ENCODE measurements at regions not wholly inside any gene's neighbourhood (a gene's known extent, or its start where the extent isn't known, plus 50 kb on each side); places are given as distances from the start of the nearest gene placed in this dataset.

DNA sequence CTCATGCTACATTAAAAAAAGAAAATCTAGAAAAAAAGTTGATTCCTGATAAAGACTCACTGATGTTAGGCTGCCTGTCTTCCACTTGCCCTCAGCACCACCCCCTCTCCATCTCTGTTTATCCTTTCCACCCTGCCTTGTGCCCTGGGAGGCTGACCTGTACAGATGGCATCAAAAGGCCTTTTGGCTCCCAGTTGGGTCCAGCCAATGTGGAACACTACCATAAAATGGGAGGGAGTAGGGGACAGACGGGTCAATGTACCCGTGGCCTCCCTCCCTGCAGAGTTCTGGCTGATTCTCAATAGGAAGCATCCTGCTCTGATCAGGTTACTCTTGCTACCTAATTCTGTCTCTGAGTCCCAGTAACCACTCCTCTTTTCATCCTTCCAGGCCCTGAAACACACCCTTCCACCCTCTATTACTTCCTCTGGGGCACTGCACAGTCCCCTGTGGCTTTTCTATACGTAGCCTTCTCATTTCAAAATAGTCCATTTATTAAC lies 300.0 kb downstream of the HHIPL2 start:
- H3K27ac ChIP-seq (ENCODE audit: low read length), result no peak overlapping the region
- H3K4me1 ChIP-seq (ENCODE audit: insufficient read depth, low read length), result peaks cover 25% of the 10 kb centered on the region
- H3K4me3 ChIP-seq (ENCODE audit: low read length), result no peak overlapping the region
- H3K9ac ChIP-seq (ENCODE audit: low read depth, low read length), result no peak overlapping the region
- H3K27me3 ChIP-seq (ENCODE audit: insufficient read depth, low read length), result no peaks in the 10 kb centered on the region
- no peaks in the 10 kb centered on the region for H3K36me3 ChIP-seq (ENCODE audit: insufficient read depth, low read depth, low read length)
- H3K9me3 ChIP-seq (ENCODE audit: insufficient read depth, low read depth, low read length), result no peaks in the 10 kb centered on the region

DNA sequence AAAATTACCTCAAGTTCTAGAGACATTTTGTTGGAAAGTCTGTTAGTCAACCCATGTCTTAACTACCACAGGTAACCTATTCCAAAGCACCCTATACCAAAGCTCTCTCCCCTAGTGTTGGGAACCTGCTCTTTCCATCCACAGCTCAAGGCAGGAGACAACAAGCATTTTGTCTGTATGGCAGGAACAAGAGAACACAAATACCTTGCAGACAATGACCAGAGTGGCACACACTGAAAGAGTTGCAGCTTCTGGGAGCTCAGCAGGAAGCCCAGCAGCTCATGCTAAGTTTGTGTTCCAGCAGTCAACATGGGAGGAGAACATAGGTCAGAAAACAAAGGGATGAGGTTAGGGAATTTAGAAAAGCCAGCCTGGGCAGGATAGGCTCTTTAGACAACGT lies 300.8 kb downstream of the HHIPL2 start:
- Histone ChIP-seq H3K4me1 (ENCODE audit: insufficient read depth, low read length) (peaks cover 30% of the 10 kb centered on the region), H3K36me3 (ENCODE audit: insufficient read depth, low read depth, low read length) (no peaks in the 10 kb centered on the region), H3K27me3 (ENCODE audit: insufficient read depth, low read length) (no peaks in the 10 kb centered on the region), H3K9me3 (ENCODE audit: insufficient read depth, low read depth, low read length) (no peaks in the 10 kb centered on the region), H3K9ac (ENCODE audit: low read depth, low read length) (no peak overlapping the region), H3K4me3 (ENCODE audit: low read length) (no peak overlapping the region), H3K27ac (ENCODE audit: low read length) (no peak overlapping the region)

DNA sequence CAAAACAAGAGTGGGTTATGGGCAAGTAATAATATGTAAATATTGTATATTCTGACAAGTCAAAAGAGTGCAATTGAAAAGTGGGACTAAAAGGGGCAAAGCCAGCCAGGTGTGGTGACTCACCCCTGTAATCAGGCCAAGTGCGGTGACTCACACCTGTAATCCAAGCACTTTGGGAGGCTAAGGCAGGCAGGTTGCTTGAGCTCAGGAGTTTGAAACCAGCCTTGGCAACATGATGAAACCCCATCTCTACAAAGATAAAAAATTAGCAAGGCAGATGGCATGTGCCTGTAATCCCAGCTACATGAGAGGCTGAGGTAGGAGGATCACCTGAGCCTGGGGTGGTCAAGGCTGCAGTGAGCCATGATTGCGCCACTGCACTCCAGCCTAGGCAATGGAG lies 304.0 kb downstream of the HHIPL2 start:
- no peak overlapping the region for H3K27ac ChIP-seq (ENCODE audit: low read length)
- no peak overlapping the region for H3K9ac ChIP-seq (ENCODE audit: low read depth, low read length)
- H3K27me3 ChIP-seq (ENCODE audit: insufficient read depth, low read length), result no peaks in the 10 kb centered on the region
- peaks cover 37% of the 10 kb centered on the region for H3K4me1 ChIP-seq (ENCODE audit: insufficient read depth, low read length)
- no peaks in the 10 kb centered on the region for H3K36me3 ChIP-seq (ENCODE audit: insufficient read depth, low read depth, low read length)
- no peaks in the 10 kb centered on the region for H3K9me3 ChIP-seq (ENCODE audit: insufficient read depth, low read depth, low read length)
- H3K4me3 ChIP-seq (ENCODE audit: low read length), result no peak overlapping the region

DNA sequence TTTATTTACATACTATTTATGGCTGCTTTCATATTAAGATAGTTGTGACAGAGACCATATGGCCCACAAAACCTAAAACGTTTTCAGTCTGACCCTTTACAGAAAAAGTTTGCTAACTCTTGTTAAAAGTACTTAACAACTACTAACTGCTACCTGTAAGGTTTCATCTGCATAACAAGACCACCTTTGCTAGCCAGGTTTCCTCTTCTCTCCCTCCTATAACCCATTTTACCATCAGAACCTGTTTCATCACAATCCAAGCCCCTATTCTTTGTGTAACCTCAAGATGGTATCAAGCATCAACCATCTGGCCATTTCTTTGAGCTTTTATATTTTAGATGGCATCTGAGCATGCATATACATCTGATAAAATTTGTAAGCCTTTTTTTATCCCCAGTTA lies 305.4 kb downstream of the HHIPL2 start:
- no peaks in the 10 kb centered on the region for H3K9me3 ChIP-seq (ENCODE audit: insufficient read depth, low read depth, low read length)
- no peak overlapping the region for H3K27ac ChIP-seq (ENCODE audit: low read length)
- H3K4me1 ChIP-seq (ENCODE audit: insufficient read depth, low read length), result peaks cover 33% of the 10 kb centered on the region
- H3K36me3 ChIP-seq (ENCODE audit: insufficient read depth, low read depth, low read length), result no peaks in the 10 kb centered on the region
- no peaks in the 10 kb centered on the region for H3K27me3 ChIP-seq (ENCODE audit: insufficient read depth, low read length)
- no peak overlapping the region for H3K9ac ChIP-seq (ENCODE audit: low read depth, low read length)
- H3K4me3 ChIP-seq (ENCODE audit: low read length), result no peak overlapping the region

DNA sequence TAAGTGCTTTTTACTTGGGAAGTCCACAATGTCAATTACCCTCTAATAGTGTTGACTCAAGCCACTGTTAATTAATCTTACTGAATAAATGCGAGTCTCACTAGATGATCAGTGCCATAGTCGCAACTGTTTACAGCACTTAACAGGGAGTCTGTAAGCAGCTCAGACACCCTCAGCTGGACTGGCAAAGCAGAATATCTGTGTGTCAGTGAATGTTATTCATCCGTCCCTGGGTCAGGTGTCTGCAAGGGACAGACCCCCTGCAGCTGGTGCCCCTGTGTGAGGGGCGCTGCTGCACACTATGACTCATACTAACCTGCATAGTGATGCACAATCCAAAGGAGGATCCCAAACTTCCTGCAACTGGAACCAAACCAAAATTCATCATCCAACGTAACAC lies 306.5 kb downstream of the HHIPL2 start:
- Histone ChIP-seq H3K4me3 (ENCODE audit: low read length) (no peak overlapping the region), H3K4me1 (ENCODE audit: insufficient read depth, low read length) (peaks cover 25% of the 10 kb centered on the region), H3K36me3 (ENCODE audit: insufficient read depth, low read depth, low read length) (no peaks in the 10 kb centered on the region), H3K27me3 (ENCODE audit: insufficient read depth, low read length) (no peaks in the 10 kb centered on the region), H3K27ac (ENCODE audit: low read length) (no peak overlapping the region), H3K9me3 (ENCODE audit: insufficient read depth, low read depth, low read length) (no peaks in the 10 kb centered on the region), H3K9ac (ENCODE audit: low read depth, low read length) (no peak overlapping the region)

DNA sequence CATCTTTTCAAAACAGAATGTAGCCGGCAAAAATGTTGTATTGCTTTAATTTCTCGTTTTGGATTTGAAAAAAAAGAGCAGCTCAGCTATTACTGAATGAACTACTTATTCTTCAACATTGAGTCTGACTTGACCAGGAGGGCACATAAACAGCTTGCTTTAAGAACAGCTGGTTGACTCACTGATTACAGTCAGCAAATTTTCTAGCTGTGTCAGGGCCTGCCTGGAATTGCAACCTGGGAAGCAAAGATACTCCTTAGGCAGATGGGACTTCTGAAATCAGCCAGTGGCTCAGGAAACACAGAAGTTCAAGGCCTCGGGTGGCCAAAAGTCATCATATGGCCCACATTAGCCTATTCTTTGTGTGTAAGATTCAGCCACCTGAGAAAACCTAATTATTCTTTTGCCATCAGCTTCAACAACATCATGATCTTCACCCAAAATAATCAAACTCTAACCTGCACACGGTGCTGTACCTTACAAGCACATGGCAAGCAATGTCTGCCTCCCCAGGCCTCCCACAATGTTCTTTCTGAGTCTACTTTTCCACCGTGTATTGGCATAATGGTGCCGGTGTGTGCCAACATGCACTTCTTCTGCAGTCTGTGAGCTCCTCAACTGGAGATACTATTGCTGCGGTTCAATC lies 307.2 kb downstream of the HHIPL2 start:
- H3K4me1 ChIP-seq (ENCODE audit: insufficient read depth, low read length), result peaks cover 25% of the 10 kb centered on the region

DNA sequence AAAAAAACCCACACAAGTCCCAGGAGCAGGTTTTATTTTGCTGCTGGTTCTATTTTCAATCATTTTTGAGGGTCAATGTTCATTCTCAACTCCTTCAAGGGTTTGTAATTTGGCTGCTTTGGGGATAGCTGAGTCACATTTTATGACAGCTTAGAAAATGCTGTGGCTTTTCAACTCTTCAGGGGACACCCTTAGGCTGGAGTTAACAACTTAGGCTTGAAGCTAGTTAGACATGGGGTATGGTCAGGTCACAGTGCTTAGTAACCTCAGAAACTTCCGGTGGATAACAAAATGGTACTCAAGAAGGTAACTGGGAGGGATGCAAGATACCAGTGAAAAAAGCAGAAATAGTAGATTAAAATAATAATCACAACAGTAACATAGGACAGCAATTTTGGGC lies 308.8 kb downstream of the HHIPL2 start:
- Histone ChIP-seq H3K9me3 (ENCODE audit: insufficient read depth, low read depth, low read length) (no peaks in the 10 kb centered on the region), H3K27ac (ENCODE audit: low read length) (no peak overlapping the region), H3K36me3 (ENCODE audit: insufficient read depth, low read depth, low read length) (no peaks in the 10 kb centered on the region), H3K27me3 (ENCODE audit: insufficient read depth, low read length) (no peaks in the 10 kb centered on the region), H3K9ac (ENCODE audit: low read depth, low read length) (no peak overlapping the region), H3K4me3 (ENCODE audit: low read length) (no peak overlapping the region), H3K4me1 (ENCODE audit: insufficient read depth, low read length) (peaks cover 21% of the 10 kb centered on the region)

More for the DNA sequence above, 307.2 kb downstream of the HHIPL2 start:
- Histone ChIP-seq H3K9ac (ENCODE audit: low read depth, low read length) (no peak overlapping the region), H3K36me3 (ENCODE audit: insufficient read depth, low read depth, low read length) (no peaks in the 10 kb centered on the region), H3K27ac (ENCODE audit: low read length) (no peak overlapping the region), H3K27me3 (ENCODE audit: insufficient read depth, low read length) (no peaks in the 10 kb centered on the region), H3K9me3 (ENCODE audit: insufficient read depth, low read depth, low read length) (no peaks in the 10 kb centered on the region), H3K4me3 (ENCODE audit: low read length) (no peak overlapping the region)

DNA sequence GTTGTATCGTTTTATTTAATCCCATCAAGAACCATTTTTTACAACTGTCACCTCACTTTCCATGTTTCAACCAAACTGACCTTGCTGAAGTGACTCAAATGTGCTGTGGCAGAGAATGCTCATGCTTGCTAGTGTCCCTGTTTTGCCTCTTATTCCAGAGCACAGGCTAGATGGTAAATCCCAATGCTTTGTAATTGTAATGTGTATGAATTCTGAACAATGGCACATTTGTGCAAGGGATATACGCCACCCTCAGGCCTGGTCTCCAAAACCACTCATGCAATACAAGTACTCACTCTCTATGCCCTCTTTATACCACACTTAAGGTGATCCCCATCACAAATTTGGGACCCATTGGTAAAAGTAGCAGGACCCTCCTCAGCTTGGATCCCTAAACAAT lies 313.6 kb downstream of the HHIPL2 start:
- no peak overlapping the region for H3K9ac ChIP-seq (ENCODE audit: low read depth, low read length)

DNA sequence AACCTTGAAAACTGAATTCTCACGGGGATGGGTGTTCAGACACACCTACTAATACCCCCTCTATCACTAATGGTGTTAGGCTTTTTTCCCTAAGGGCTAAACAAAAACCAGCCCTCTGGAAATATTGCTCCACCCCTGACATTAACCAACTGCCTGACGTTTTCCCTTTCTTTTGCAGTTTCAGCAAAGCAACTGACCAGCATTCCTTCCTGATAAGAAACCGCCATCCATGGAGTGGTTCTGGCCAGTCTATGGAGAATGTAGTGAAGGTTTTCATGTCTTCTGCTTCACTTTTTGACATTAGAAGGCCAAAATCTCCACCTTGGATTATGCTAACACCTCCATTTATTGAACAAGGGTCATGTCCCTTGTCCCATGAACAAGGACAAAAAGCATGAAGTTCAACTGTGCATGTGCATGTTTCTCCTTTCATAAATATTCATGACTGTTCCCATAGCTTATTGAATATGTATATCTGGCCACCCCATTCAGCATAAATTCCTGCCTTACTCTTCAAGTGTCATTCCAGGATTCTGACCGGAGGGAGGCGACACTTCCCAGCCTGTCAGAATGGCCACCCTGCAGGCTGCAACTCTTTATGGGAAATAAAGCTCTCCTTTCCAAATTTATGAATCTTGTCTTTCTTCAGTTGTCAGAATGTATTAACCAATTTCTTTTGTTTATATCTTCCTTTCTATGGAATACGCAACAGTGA lies 314.3 kb downstream of the HHIPL2 start:
- Histone ChIP-seq H3K27me3 (ENCODE audit: insufficient read depth, low read length) (no peaks in the 10 kb centered on the region), H3K9me3 (ENCODE audit: insufficient read depth, low read depth, low read length) (no peaks in the 10 kb centered on the region), H3K36me3 (ENCODE audit: insufficient read depth, low read depth, low read length) (no peaks in the 10 kb centered on the region), H3K9ac (ENCODE audit: low read depth, low read length) (no peak overlapping the region), H3K4me1 (ENCODE audit: insufficient read depth, low read length) (no peaks in the 10 kb centered on the region), H3K27ac (ENCODE audit: low read length) (no peak overlapping the region), H3K4me3 (ENCODE audit: low read length) (no peak overlapping the region)

More for the DNA sequence above, 313.6 kb downstream of the HHIPL2 start:
- Histone ChIP-seq H3K27me3 (ENCODE audit: insufficient read depth, low read length) (no peaks in the 10 kb centered on the region), H3K27ac (ENCODE audit: low read length) (no peak overlapping the region), H3K9me3 (ENCODE audit: insufficient read depth, low read depth, low read length) (no peaks in the 10 kb centered on the region), H3K36me3 (ENCODE audit: insufficient read depth, low read depth, low read length) (no peaks in the 10 kb centered on the region), H3K4me1 (ENCODE audit: insufficient read depth, low read length) (no peaks in the 10 kb centered on the region), H3K4me3 (ENCODE audit: low read length) (no peak overlapping the region)

DNA sequence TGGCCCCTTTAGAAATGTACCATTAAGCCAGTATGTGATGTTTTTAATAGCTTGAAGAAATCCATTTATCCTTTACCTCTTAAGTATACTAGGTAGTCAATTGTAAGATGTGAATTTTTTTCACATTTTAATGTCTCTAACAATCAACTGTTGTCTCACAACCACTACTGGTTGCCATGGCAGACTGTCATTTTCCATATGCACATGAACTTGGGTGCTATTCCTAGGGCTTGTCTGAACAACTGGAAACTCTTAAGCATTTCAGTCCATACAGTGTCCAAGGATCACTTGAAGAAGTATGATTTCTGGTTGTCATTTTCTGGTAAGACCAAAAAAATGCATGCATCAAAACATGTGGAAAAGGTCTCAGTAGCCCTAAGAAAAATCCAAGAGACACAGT lies 315.1 kb downstream of the HHIPL2 start:
- Histone ChIP-seq H3K36me3 (ENCODE audit: insufficient read depth, low read depth, low read length) (no peaks in the 10 kb centered on the region), H3K27ac (ENCODE audit: low read length) (no peak overlapping the region), H3K27me3 (ENCODE audit: insufficient read depth, low read length) (no peaks in the 10 kb centered on the region), H3K9ac (ENCODE audit: low read depth, low read length) (no peak overlapping the region), H3K9me3 (ENCODE audit: insufficient read depth, low read depth, low read length) (no peaks in the 10 kb centered on the region; the same call in 1 of the 2 replicates), H3K4me3 (ENCODE audit: low read length) (no peak overlapping the region), H3K4me1 (ENCODE audit: insufficient read depth, low read length) (no peaks in the 10 kb centered on the region)

DNA sequence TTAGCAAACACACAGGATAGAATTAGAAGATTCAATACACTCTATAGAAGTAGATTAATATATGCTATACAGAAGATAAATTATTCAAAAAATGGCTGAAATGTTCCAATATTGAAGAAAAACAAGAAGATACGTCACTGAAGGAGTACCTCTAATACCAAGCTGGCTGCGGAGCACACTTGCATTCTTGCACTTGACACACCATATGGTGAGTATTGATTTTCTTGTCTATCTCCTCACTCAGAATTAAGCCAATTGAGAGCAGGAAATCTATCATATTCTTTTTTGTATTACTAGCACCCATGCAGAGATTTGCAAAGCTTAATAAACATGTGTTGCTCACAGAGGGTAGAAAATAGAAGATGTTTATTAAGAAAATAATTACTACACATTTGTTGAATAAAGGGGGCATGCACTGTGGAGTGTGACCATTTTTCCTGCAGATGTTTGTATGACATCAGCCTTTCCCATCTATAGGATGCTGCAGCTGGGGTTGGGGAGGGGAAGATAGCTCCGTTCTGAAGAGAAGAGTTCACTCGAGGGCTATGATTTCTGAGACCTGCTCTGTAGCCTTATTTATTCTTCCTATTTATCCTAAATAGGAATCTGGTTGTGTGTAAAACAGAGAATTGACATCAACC lies 318.1 kb downstream of the HHIPL2 start:
- Histone ChIP-seq H3K4me1 (ENCODE audit: insufficient read depth, low read length) (no peaks in the 10 kb centered on the region), H3K27ac (ENCODE audit: low read length) (no peak overlapping the region), H3K9me3 (ENCODE audit: insufficient read depth, low read depth, low read length) (no peaks in the 10 kb centered on the region; the same call in 1 of the 2 replicates), H3K27me3 (ENCODE audit: insufficient read depth, low read length) (no peaks in the 10 kb centered on the region), H3K9ac (ENCODE audit: low read depth, low read length) (no peak overlapping the region), H3K36me3 (ENCODE audit: insufficient read depth, low read depth, low read length) (no peaks in the 10 kb centered on the region), H3K4me3 (ENCODE audit: low read length) (no peak overlapping the region)

DNA sequence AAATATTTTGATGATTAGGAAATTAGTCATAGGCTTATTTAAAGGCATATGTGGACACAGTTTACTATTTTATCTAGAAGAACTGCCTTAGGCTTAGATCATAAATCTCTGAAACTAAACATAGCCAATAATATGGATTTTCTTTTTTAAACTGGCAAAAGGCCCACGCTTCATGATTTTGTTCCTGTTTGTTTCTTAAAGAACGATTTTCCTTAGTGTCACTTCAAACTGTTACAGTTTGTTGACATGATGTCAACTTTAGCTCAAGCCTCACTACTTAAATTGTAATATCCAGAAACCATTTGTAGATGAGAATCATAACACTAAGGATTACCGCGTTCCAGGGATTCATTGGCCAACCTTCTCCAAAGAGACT lies 322.6 kb downstream of the HHIPL2 start:
- H3K4me3 ChIP-seq (ENCODE audit: low read length), result no peak overlapping the region
- peaks cover 11% of the 10 kb centered on the region for H3K4me1 ChIP-seq (ENCODE audit: insufficient read depth, low read length)
- peaks cover 11% of the 10 kb centered on the region; the same call in 1 of the 2 replicates for H3K9me3 ChIP-seq (ENCODE audit: insufficient read depth, low read depth, low read length)
- no peak overlapping the region for H3K27ac ChIP-seq (ENCODE audit: low read length)
- H3K9ac ChIP-seq (ENCODE audit: low read depth, low read length), result no peak overlapping the region
- no peaks in the 10 kb centered on the region for H3K36me3 ChIP-seq (ENCODE audit: insufficient read depth, low read depth, low read length)
- H3K27me3 ChIP-seq (ENCODE audit: insufficient read depth, low read length), result no peaks in the 10 kb centered on the region

All from iPS-20b (cell line).